Colonic mucosa (tissue), 4 donors: ENCODE measurements at regions not wholly inside any gene's neighbourhood (a gene's known extent, or its start where the extent isn't known, plus 50 kb on each side); places are given as distances from the start of the nearest gene placed in this dataset.

ENCODE experiments used
- DNase-seq: peaks from one replicate; pipeline ENCODE4 v3.0.0-alpha.2; 2020
- H3K27ac ChIP-seq: fragments of 200-600 bp; one replicate; pipeline ENCODE4 v1.8.0; 2021
- H3K27me3 ChIP-seq: fragments of 200-600 bp; one replicate; pipeline ENCODE4 v1.8.0; 2021
- H3K36me3 ChIP-seq: fragments of 200-600 bp; one replicate; pipeline ENCODE4 v1.8.0; 2021
- H3K4me1 ChIP-seq: fragments of 200-600 bp; one replicate; pipeline ENCODE4 v1.8.0; 2021; ENCODE audit warnings: mild to moderate bottlenecking
- H3K4me3 ChIP-seq: fragments of 200-600 bp; one replicate; pipeline ENCODE4 v1.8.0; 2021
- H3K9ac ChIP-seq, 2 donors: one replicate each; pipeline ENCODE4 v1.7.0; 2013; ENCODE audit warnings: control low read depth in 2 of 2, low read depth in 2 of 2, low read length in 2 of 2
- H3K9me3 ChIP-seq: fragments of 200-600 bp; one replicate; pipeline ENCODE4 v1.8.0; 2021
- intact Hi-C: fragments of 100-400 bp; cut with DNase I; formaldehyde crosslinking; loops from one replicate; pipeline ENCODE4 v1.14.1; 2022
- TF ChIP-seq, protein P1 (sequence below): fragments of 200-600 bp; IDR thresholded peaks from one replicate; pipeline ENCODE4 v1.8.0; 2022; ENCODE audit warnings: antibody characterized with exemption, mild to moderate bottlenecking
- donor health status: healthy.
- donor health status: DM: no; HTN: no; CAD: no.
- donor health status: DM: no; HTN: no; CAD: no.

DNA sequence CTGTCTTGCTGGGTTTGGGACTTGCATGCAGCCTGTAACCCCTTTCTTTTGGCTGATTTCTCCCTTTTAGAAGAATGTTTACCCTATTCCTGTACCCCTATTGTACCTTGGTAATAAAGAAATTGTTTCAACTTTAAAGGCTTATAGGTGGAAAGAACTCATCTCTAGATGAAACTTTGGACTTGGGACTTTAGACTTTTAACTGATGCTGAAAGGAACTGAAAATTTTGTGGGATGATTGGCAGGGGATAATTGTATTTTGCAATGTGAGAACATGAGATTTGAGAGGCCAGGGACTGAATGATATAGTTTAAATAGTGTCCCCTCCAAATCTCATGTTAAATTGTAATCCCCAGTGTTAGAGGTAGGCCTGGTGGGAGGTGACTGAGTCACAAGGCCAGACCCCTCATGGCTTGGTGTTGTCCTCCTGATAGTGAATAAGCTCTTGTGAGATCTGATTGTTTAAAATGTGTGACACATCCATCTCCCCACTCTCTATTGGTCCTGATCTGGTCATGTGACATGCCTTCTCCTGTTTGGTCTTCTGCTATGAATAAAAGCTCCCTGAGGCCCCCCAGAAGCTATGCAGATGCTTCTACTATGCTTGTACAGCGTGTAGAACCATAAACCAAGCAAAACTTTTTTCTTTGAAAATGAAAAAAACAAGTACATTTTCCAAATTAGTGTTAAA is 1621.3 kb upstream of the B3GALT2 start:
- no peak for DNase-seq
- Histone ChIP-seq H3K27me3 (no peaks in the 10 kb centered on the region), H3K36me3 (no peaks in the 10 kb centered on the region), H3K9ac (no peak overlapping the region), H3K4me3 (no peak overlapping the region), H3K4me1 (no peaks in the 10 kb centered on the region), H3K9me3 (no peaks in the 10 kb centered on the region), H3K27ac (no peak overlapping the region)
- intact Hi-C loops, result no loop called here
- TF ChIP-seq, protein P1, sequence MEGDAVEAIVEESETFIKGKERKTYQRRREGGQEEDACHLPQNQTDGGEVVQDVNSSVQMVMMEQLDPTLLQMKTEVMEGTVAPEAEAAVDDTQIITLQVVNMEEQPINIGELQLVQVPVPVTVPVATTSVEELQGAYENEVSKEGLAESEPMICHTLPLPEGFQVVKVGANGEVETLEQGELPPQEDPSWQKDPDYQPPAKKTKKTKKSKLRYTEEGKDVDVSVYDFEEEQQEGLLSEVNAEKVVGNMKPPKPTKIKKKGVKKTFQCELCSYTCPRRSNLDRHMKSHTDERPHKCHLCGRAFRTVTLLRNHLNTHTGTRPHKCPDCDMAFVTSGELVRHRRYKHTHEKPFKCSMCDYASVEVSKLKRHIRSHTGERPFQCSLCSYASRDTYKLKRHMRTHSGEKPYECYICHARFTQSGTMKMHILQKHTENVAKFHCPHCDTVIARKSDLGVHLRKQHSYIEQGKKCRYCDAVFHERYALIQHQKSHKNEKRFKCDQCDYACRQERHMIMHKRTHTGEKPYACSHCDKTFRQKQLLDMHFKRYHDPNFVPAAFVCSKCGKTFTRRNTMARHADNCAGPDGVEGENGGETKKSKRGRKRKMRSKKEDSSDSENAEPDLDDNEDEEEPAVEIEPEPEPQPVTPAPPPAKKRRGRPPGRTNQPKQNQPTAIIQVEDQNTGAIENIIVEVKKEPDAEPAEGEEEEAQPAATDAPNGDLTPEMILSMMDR, result no peak

DNA sequence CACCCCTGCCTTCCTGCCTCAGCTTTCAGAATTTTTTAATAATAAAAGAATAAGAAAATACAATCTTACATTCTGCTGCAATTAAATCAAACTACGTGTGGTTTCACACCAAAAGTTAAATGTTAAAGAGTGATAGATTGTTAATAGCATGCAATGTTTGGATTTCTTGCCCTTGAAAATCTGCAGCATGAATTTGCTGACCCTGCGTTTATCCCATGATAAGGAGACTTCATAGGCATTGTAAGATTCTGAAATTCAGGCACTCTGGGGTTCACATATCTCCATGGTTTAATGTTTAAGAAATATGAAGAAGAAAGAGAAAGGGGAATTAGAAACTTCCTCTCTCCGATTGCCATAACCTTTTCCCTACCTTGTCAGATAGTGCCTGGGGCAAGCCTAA is 1616.2 kb upstream of the B3GALT2 start:
- Histone ChIP-seq H3K9me3 (no peaks in the 10 kb centered on the region), H3K9ac (no peak overlapping the region), H3K4me3 (no peak overlapping the region), H3K4me1 (no peaks in the 10 kb centered on the region), H3K27ac (no peak overlapping the region), H3K27me3 (no peaks in the 10 kb centered on the region), H3K36me3 (no peaks in the 10 kb centered on the region)
- intact Hi-C loops, result no loop called here
- TF ChIP-seq, protein P1, result no peak
- DNase-seq, result no peak

DNA sequence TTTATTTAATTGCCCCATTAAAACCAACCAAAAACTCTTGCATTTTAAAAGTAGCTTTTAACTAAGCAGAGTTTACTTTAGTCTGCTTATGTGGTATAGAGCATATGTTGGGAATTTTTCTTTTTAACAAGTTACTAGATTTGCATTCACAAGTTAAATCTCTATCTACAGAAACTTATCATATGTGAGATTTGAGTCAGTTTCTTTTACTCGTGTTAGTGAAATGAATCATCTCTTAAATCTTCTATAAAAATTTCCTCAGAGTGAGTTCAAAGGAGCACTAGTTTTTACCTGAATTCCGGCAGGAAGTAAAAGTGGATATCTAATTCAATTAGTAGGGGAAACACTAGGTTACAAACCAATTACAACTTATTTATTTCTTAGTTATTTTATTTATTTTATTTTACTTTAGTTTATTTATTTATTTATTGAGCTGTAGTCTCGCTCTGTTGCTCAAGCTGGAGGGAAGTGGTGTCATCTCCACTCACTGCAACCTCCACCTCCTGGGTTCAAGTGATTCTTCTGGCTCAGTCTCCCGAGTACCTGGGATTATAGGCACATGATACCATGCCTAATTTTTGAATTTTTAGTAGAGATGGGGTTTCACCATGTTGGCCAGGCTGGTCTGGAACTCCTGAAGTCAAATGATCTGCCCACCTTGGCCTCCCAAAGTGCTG is 1609.6 kb upstream of the B3GALT2 start:
- H3K9ac ChIP-seq, result no peak overlapping the region
- TF ChIP-seq, protein P1, result no peak
- no peaks in the 10 kb centered on the region for H3K36me3 ChIP-seq
- no peaks in the 10 kb centered on the region for H3K9me3 ChIP-seq
- no peak overlapping the region for H3K27ac ChIP-seq
- H3K27me3 ChIP-seq, result no peaks in the 10 kb centered on the region
- H3K4me3 ChIP-seq, result no peak overlapping the region
- intact Hi-C loops, result no loop called here
- DNase-seq, result no peak
- H3K4me1 ChIP-seq, result no peaks in the 10 kb centered on the region

DNA sequence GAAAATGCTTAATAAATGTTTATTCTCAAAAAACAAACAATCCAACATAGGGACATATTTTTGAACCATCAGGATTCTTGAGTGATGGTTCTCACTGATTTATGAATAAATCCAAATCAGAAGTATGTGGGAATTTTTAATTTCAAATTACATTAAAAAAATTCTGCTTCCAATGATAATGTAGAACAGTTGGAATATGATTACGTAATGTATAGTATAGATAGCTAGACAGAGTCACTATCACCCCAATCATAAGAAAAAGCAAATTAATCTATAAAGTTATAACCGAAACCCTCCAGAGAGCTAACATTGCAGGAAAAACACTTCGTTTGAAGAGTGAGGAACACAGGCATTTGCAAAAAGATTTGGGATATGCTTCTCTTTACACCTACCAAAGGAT is 1600.6 kb upstream of the B3GALT2 start:
- H3K27ac ChIP-seq, result no peak overlapping the region
- intact Hi-C loops, result no loop called here
- H3K4me1 ChIP-seq, result no peaks in the 10 kb centered on the region
- no peaks in the 10 kb centered on the region for H3K36me3 ChIP-seq
- H3K27me3 ChIP-seq, result no peaks in the 10 kb centered on the region
- no peak overlapping the region for H3K9ac ChIP-seq
- H3K9me3 ChIP-seq, result no peaks in the 10 kb centered on the region
- no peak overlapping the region for H3K4me3 ChIP-seq
- no peak for DNase-seq
- TF ChIP-seq, protein P1, result no peak

DNA sequence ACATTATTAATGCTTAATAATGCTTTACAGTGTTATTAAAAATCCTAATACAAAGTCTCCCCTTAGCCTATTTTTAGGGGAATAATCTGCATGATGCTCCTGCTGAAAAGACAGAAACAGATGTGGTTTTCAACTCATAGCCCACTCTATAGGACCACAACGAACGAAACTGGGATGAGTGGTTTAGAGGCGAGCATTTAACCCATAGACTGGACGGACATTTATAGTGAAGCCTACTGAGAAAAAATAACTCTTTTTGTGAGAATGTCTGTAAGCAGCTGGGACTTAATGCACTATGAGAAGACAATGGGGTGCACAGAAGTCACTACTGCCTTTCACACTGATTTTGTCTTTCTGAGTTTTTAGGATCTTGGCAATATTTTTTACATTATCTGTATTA is 1599.6 kb upstream of the B3GALT2 start:
- Histone ChIP-seq H3K27ac (no peak overlapping the region), H3K4me1 (no peaks in the 10 kb centered on the region), H3K36me3 (no peaks in the 10 kb centered on the region), H3K27me3 (no peaks in the 10 kb centered on the region), H3K9ac (no peak overlapping the region), H3K4me3 (no peak overlapping the region), H3K9me3 (no peaks in the 10 kb centered on the region)
- no peak for DNase-seq
- intact Hi-C loops, result no loop called here
- TF ChIP-seq, protein P1, result no peak
